ENCODE measurements at regions not wholly inside any gene's neighbourhood (a gene's known extent, or its start where the extent isn't known, plus 50 kb on each side); places are given as distances from the start of the nearest gene placed in this dataset.

GRCh38 chr4:163709601-163710000, 215.1 kb downstream of the TMA16 start:
- TF ChIP-seq, protein P1, sequence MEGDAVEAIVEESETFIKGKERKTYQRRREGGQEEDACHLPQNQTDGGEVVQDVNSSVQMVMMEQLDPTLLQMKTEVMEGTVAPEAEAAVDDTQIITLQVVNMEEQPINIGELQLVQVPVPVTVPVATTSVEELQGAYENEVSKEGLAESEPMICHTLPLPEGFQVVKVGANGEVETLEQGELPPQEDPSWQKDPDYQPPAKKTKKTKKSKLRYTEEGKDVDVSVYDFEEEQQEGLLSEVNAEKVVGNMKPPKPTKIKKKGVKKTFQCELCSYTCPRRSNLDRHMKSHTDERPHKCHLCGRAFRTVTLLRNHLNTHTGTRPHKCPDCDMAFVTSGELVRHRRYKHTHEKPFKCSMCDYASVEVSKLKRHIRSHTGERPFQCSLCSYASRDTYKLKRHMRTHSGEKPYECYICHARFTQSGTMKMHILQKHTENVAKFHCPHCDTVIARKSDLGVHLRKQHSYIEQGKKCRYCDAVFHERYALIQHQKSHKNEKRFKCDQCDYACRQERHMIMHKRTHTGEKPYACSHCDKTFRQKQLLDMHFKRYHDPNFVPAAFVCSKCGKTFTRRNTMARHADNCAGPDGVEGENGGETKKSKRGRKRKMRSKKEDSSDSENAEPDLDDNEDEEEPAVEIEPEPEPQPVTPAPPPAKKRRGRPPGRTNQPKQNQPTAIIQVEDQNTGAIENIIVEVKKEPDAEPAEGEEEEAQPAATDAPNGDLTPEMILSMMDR (IDR thresholded peaks at IDR 0.05) = no peak
- TF ChIP-seq EZH2phosphoT487 (IDR thresholded peaks at IDR 0.05) = no peak
